ENCODE measurements at regions not wholly inside any gene's neighbourhood (a gene's known extent, or its start where the extent isn't known, plus 50 kb on each side); places are given as distances from the start of the nearest gene placed in this dataset.

- peak; percentile 68 for DNase-seq
These were observed 51.9 kb upstream of the TSPAN11 start for GRCh38 chr12:30874455-30875321.

- no peak for DNase-seq
These were observed 55.9 kb upstream of the TSPAN11 start for GRCh38 chr12:30870491-30871265.

- DNase-seq = no peak
These were observed 59.1 kb upstream of the TSPAN11 start for GRCh38 chr12:30867415-30867814.

- DNase-seq = no peak
These were observed 60.3 kb upstream of the TSPAN11 start for GRCh38 chr12:30866256-30866655.

- DNase-seq = no peak
These were observed 62.7 kb upstream of the TSPAN11 start for GRCh38 chr12:30863839-30864238.

GRCh38 chr12:30862486-30862885 is 64.1 kb upstream of the TSPAN11 start:
- DNase-seq = no peak

GRCh38 chr12:30859226-30859625 is 67.3 kb upstream of the TSPAN11 start:
- DNase-seq = no peak

GRCh38 chr12:30858471-30858870 is 68.1 kb upstream of the TSPAN11 start:
- DNase-seq = no peak

GRCh38 chr12:30853561-30854133 is 72.9 kb upstream of the TSPAN11 start:
- no peak for DNase-seq

- no peak for DNase-seq
These were observed 75.9 kb upstream of the TSPAN11 start for GRCh38 chr12:30850684-30851083.

GRCh38 chr12:30847259-30847658 is 79.3 kb upstream of the TSPAN11 start:
- DNase-seq = peak; percentile 28

- DNase-seq = no peak
These were observed 79.8 kb upstream of the TSPAN11 start for GRCh38 chr12:30846776-30847175.

- DNase-seq = no peak
These were observed 80.9 kb upstream of the TSPAN11 start for GRCh38 chr12:30845676-30846075.

GRCh38 chr12:30843211-30843610 is 83.3 kb upstream of the TSPAN11 start:
- DNase-seq = no peak

- DNase-seq = no peak
These were observed 85.8 kb upstream of the TSPAN11 start for GRCh38 chr12:30840715-30841114.

- no peak for DNase-seq
These were observed 85.0 kb upstream of the CAPRIN2 start for GRCh38 chr12:30839643-30840220.

- no peak for DNase-seq
These were observed 82.8 kb upstream of the CAPRIN2 start for GRCh38 chr12:30837595-30837994.

- DNase-seq = no peak
These were observed 82.1 kb upstream of the CAPRIN2 start for GRCh38 chr12:30836656-30837445.

GRCh38 chr12:30835216-30835615 is 80.5 kb upstream of the CAPRIN2 start:
- DNase-seq = no peak

GRCh38 chr12:30830751-30831150 is 76.0 kb upstream of the CAPRIN2 start:
- no peak for DNase-seq

GRCh38 chr12:30829876-30830275 is 75.1 kb upstream of the CAPRIN2 start:
- DNase-seq = no peak

GRCh38 chr12:30828686-30829085 is 73.9 kb upstream of the CAPRIN2 start:
- no peak for DNase-seq
